HG03520 (cell line): ENCODE measurements at regions not wholly inside any gene's neighbourhood (a gene's known extent, or its start where the extent isn't known, plus 50 kb on each side); places are given as distances from the start of the nearest gene placed in this dataset.
"Not testable (repeated sequence)": the region's sequence is repeated elsewhere in the genome, so short reads cannot be mapped to it uniquely, and the experiment has no call there.

Source experiments
- ATAC-seq: cut with Tn5 transposase; IDR thresholded peaks from one replicate; pipeline ENCODE4 v1.9.1; 2021; ENCODE audit warnings: mild to moderate bottlenecking, moderate library complexity; ENCODE audit not compliant: unreplicated experiment

- ATAC-seq: no peak
Observed at GRCh38 chrX:143935601-143936000, 51.7 kb downstream of the UBE2NL start.

- ATAC-seq: no peak
Observed at GRCh38 chrX:143940119-143940518, 56.2 kb downstream of the UBE2NL start.

GRCh38 chrX:143945171-143945570 is 61.3 kb downstream of the UBE2NL start:
- no peak for ATAC-seq

GRCh38 chrX:143964549-143964948 is 80.7 kb downstream of the UBE2NL start:
- no peak for ATAC-seq

DNA sequence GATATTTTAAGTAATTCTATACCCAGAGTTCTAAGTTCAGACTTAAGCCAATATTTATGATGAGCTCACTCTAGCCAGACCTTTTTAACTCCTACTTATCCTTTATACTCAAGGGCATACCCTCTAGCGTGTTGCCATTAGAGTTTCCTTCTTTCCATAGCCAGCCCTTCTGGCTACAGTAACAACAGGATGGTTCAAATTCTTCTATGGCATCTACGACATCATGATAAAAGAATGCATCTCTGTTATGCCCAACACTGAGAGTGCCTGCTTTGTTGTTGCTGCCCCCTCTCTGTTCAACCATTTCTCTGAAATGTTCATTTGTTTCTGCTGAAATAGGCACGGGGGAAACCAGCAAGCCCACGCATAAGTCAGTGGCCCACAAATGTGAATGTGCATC is 104.5 kb downstream of the UBE2NL start:
- ATAC-seq: no peak

DNA sequence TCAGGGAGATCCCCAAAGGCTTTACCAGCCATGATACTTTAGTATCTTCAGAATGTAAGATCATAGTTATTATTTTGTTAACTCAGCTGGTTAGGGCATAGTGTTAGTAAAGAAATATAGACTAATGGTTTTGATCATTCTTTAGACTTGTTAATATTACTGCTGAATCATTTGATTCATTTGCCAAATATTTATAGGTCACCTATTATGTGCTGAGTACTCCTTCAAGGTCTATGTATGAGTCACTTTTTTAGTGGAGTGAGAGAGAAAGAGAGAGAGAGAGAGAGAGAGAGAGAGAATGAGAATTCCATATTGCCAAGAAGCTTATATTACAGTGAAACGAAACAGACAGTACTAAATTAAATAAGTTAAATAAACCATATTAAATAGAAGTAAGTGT is 110.3 kb downstream of the UBE2NL start:
- no peak for ATAC-seq

DNA sequence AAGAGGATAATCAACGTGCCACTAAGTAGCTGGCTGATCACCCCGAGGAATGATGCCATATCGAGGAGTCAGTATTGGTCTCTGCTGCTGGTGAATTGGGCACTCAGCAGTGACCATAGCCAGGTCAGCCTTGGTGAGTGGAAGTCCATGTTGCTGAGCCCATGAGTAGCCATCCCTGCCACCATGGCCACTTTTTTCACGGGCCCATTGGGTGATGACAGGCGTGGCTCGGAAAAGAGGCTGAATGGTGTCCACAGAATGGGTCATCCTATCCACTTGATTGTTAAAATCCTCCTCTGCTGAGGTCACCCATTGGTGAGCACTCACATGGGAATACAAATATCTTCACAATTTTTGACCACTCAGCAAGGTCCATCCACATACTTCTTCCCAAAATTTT is 114.4 kb downstream of the UBE2NL start:
- no peak for ATAC-seq

DNA sequence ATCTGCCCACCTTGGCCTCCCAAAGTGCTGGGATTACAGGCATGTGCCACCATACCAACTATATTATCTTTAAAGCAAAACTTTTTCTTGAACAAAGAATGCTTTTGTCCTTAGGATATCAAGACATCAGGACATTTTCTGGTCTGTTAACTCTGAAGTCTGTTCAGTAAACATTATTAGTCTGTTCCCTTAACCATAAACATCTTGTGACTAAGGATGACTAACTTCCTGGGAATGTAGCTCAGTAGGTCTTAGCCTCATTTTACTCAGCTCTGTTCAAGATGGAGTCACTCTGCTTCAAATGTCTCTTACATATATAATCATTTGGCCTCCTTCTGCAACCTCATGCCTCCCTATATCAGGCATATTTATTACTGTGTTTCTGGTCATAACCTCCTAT is 122.9 kb downstream of the UBE2NL start:
- ATAC-seq: no peak

DNA sequence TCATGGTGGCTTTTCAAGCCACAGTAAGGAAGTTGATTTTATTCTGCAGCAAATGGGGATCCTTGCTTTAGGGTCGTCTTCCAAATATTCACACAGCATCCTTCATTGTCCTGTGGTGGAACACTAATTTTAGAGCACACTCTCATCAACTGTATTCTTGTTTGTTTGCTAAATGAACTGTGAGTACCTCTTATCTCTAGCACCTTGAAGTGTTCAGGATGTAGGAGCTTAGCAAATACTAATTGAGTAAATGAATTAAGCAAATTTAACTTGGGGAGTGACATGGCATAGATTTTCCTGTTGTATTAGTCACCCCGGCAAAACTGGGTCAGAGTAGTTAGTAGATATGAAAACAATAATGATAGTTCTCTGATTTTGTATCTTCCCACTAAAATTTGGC is 156.9 kb downstream of the UBE2NL start:
- no peak for ATAC-seq

DNA sequence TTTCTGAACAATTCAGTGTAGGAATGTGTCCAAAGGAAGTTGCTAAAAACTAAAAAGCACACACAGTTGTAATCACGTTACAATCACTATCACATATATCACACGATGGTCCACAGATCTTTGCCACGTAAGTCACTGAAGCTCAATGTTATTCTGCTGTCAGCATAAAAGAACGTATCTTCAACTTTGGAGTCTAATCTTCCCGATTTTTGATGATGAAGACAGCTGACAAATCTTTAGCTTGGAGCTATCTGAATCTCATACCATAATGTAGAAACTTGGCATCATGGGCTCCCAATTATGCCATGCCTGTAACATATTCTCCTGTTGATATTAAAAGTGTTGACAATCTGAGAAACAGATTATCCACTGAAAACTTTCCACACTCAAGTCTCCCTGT is 158.4 kb downstream of the UBE2NL start:
- ATAC-seq: no peak

DNA sequence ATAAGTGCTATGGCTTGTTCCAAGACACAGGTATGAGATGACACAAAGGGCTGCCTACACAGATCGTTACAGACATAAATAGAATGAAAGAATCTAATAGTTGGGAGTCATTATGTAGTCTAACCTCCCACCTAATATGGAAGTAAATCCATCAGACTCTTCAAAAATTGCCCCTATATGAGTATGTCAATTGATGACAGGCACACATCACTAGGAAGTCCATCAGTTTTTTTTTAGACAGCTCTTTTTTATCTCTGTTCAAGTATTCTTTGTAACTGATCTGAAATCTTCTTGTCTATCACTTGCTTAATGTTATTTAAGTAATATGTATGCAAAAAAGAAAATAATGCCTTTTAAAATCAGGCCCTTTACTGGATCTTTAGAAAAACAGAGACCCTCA is 191.6 kb downstream of the UBE2NL start:
- ATAC-seq: no peak

DNA sequence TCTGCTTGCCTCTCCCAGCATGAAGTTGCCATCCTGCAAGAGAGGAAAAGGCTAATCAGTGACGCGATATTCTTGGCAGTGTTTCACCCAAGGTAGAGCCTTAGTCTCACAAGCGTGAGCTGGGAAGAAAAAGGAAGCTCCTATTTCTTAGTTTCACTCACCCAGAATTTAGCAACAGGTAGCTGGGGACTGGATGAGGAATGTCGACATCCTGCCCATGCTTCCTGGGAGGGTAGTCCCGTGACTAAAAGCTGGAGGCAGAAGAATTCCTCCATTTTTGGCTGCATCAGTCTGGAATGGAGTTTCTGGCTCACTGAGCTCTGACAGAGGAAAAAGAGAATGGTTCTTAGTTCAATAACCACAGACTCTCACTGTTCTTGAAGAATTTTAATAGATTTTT is 198.4 kb downstream of the UBE2NL start:
- ATAC-seq: not testable (repeated sequence)

GRCh38 chrX:144089674-144090073 is 205.8 kb downstream of the UBE2NL start:
- not testable (repeated sequence) for ATAC-seq

- not testable (repeated sequence) for ATAC-seq
Observed at GRCh38 chrX:144092116-144092515, 208.2 kb downstream of the UBE2NL start.

- not testable (repeated sequence) for ATAC-seq
Observed at GRCh38 chrX:144119490-144119889, 235.6 kb downstream of the UBE2NL start.

DNA sequence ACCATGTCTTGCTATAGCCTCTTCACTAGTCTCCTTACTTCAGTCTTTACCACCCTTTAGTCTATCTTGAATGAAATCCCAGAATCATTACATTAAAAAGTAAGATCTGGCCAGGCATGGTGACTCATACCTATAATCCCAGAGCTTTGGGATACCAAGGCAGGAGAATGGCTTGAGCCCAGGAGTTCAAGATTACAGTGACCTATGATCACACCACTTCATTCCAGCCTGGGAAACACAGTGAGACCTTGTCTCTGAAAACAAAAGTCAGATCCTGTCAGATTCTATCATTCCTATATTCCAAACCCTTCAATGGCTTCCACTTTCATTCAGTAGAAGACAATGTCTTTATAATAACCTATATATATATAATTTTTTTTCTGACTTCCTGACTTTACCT is 237.7 kb downstream of the UBE2NL start:
- ATAC-seq: not testable (repeated sequence)

- not testable (repeated sequence) for ATAC-seq
Observed at GRCh38 chrX:144127570-144128169, 243.8 kb downstream of the UBE2NL start.

GRCh38 chrX:144129511-144129910 is 245.6 kb downstream of the UBE2NL start:
- ATAC-seq: not testable (repeated sequence)

DNA sequence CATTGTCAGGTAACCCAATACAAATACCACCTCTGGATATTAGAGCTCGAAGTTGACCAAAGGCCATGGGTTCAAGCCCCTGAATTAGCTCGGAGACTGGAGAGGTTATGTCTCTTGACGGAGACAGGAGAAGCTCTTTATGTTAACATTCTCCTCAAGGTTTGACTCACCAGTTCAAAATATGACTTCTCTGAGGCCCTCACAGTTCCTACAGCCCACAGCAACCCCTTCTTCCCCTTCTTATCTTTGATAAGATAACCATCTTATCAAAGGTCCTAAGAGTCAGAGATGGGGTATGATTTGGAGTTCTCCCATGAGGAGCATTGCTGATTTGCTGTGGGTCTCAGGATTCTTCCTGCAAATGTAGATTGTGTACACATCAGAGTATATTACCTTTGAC is 246.6 kb downstream of the UBE2NL start:
- not testable (repeated sequence) for ATAC-seq

DNA sequence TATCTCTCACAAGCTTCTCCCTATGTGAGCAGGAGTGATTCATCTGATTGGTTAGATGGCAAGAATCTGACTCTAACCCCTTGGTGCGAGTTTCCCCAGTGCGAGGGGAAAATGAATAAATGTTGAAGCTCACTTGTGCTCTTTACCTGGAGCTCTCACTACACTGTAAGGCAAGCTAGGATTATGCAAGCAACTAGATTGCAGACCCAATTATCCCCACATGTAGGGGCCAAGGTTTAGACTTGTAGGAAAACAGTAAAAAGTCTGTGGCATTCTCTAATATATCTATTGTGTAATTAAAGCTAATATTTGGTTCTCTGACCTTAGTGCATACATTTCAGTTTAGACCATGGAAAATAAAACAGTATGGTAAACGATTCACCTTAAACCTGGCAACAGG is 247.2 kb downstream of the UBE2NL start:
- not testable (repeated sequence) for ATAC-seq

DNA sequence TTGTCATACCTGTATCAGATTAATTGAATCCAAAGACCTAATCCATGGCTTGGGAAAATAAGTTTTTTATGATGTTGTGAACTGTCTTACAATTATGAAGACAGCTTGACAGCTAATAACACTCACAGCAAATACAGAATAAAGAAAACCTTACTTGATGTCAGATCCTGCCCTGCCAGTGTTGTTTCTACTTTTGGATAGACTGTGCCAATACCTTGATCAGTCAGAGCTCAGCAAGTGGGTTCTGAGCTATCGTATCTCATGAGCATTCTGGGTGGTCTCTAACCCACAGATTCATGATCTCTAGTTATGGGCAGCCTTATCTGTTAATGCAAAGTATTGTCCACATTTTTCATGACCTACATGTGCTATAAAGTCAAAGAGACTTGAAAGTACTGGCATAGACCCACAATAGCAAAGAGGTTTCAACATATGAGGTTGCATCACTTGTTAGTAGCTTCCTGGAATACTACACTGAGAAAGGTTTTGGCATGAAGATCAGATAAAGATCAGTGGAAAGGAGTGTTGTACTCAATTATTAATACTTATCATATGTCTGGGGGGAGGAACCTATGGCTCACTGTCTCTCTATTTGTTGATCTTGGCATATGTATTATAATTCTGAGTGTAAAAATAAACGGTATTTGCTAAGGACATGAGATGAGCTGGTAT is 250.7 kb downstream of the UBE2NL start:
- ATAC-seq: not testable (repeated sequence)

DNA sequence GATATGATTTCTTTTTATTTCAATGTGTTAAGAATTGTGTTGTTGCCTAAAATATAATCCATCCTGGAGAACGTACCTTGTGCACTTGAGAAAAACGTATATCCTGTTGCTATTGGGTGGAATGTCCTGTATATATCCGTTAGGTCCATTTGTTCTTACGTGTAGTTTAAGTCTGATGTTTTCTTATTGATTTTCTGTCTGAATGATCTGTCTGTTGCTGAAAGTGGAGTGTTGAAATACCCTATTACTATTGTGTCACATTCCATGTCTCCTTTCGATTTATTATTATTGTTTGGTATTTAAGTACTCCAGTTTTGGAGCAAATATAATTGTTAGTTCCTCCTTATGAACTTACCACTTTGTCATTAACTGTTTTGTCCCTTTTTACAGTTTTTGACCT is 270.6 kb downstream of the UBE2NL start:
- not testable (repeated sequence) for ATAC-seq

DNA sequence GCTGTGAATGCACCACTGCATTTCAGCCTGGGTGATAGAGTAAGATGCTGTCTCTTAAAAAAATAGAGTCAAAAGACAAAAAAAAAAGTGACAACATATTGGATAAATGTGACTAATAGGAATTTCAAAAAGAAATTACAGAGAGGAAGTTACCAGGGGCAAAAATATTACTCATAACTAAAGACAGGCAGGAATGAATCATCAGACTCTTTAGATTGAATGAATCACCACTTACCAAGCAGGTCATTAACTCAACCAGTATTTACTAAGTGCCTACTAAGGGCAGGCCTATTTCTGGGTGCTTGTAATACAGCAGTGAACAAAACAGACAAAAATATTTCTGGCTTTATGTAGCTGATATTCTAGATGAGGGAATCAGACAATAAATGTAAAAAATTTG is 301.3 kb downstream of the UBE2NL start:
- peak; percentile 40 for ATAC-seq
